22Rv1 (cell line): ENCODE measurements at regions not wholly inside any gene's neighbourhood (a gene's known extent, or its start where the extent isn't known, plus 50 kb on each side); places are given as distances from the start of the nearest gene placed in this dataset.

Experiments used
- CTCF ChIP-seq: fragments of 450-650 bp; IDR thresholded peaks from 2 replicates; pipeline ENCODE4 v1.5.1; 2017; ENCODE audit warnings: mild to moderate bottlenecking
- ZFX ChIP-seq: fragments of 450-650 bp; IDR thresholded peaks from 2 replicates; pipeline ENCODE4 v1.6.1; 2017; ENCODE audit warnings: antibody characterized with exemption, borderline replicate concordance

- no peak for TF ChIP-seq CTCF
- no peak for TF ChIP-seq ZFX
Observed at GRCh38 chr15:37339856-37340255, 239.5 kb upstream of the MEIS2 start.
